Astrocyte (in vitro differentiated cells and primary cell): ENCODE measurements at regions not wholly inside any gene's neighbourhood (a gene's known extent, or its start where the extent isn't known, plus 50 kb on each side); places are given as distances from the start of the nearest gene placed in this dataset.

Source experiments
- EZH2 ChIP-seq: IDR thresholded peaks from 2 replicates; pipeline ENCODE4 v1.6.1; 2012; ENCODE audit warnings: mild to moderate bottlenecking, low read length, inconsistent platforms; ENCODE audit not compliant: insufficient read depth
- TF ChIP-seq, protein P1 (sequence below): IDR thresholded peaks from 2 replicates; pipeline ENCODE4 v1.5.1; 2011; ENCODE audit warnings: low read depth, mild to moderate bottlenecking, inconsistent platforms, low read length, moderate library complexity; ENCODE audit not compliant: insufficient read depth

DNA sequence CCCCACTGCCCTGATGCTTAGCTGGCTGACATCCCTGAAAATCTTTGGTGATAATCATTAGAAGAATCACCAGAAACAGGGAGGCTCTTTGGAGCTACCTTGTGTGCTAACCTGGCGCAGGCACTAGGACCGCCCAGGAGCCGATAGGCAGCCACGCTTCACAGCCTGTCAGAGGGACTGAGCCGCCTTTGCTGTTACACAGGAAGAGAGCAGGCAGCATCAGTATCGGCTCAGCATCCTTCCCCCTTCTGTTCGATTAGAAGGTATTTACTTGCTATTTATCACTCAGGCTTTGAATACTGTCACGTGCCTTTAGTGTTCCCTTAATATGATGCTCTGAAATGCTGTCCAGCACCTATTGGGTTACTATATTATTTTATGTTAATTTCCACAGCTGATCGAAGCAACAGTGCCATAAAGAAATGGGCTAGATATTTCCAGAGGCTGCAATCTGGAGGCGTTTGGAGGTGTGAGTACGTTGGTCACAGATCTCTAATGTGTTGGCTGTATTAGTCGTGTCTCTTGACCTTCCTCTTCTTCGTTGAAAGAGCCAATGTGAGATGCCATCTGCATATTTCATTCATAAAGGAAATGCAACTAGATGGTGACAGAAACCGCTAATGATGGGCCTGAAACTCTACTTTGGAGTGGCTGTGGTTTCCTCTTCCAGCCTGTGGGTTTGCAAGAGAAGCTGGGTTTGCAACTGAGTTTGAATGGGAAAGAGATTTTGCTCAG, 110.4 kb upstream of the RAB27B start:
- TF ChIP-seq, protein P1, sequence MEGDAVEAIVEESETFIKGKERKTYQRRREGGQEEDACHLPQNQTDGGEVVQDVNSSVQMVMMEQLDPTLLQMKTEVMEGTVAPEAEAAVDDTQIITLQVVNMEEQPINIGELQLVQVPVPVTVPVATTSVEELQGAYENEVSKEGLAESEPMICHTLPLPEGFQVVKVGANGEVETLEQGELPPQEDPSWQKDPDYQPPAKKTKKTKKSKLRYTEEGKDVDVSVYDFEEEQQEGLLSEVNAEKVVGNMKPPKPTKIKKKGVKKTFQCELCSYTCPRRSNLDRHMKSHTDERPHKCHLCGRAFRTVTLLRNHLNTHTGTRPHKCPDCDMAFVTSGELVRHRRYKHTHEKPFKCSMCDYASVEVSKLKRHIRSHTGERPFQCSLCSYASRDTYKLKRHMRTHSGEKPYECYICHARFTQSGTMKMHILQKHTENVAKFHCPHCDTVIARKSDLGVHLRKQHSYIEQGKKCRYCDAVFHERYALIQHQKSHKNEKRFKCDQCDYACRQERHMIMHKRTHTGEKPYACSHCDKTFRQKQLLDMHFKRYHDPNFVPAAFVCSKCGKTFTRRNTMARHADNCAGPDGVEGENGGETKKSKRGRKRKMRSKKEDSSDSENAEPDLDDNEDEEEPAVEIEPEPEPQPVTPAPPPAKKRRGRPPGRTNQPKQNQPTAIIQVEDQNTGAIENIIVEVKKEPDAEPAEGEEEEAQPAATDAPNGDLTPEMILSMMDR = no peak
- TF ChIP-seq EZH2 = no peak
